ENCODE measurements at regions not wholly inside any gene's neighbourhood (a gene's known extent, or its start where the extent isn't known, plus 50 kb on each side); places are given as distances from the start of the nearest gene placed in this dataset.
"Not testable (repeated sequence)": the region's sequence is repeated elsewhere in the genome, so short reads cannot be mapped to it uniquely, and the experiment has no call there.

DNA sequence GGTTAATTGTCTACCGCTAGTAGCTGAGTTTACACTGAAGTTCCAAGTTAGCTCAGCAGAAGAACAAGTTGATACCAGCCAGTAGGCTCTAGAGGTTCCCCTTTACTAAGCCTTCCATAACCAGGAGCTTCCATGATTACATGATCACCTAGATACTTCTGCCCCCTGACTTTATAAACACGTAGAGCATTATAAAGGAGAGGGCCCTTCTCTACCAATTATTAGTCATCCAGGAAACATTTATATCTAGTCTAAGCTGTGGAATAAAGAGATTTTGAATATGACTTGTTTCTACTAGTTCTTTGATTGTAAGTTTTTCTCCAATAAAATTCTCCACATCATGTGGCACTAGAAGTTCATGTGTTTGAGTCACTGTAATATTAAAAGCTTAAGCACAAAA lies 818.1 kb upstream of the PCDH10 start:
- TF ChIP-seq FOXP2 (optimal IDR thresholded peaks at IDR 0.05; ENCODE audit: control extremely low read depth, extremely low read length, insufficient read depth), result no peak
- TF ChIP-seq EZH2 (IDR thresholded peaks at IDR 0.05), result no peak

GRCh38 chr4:132332932-132333723 lies 816.0 kb upstream of the PCDH10 start:
- H3K9me3 ChIP-seq (ENCODE audit: low read depth, low read length), result no peaks in the 10 kb centered on the region
- H3K36me3 ChIP-seq (ENCODE audit: insufficient read depth, low read length), result no peaks in the 10 kb centered on the region

More for the DNA sequence above, 818.1 kb upstream of the PCDH10 start:
- no peaks in the 10 kb centered on the region for H3K9me3 ChIP-seq (ENCODE audit: low read depth, low read length)
- no peak overlapping the region for H3K4me3 ChIP-seq
- no peaks in the 10 kb centered on the region for H3K36me3 ChIP-seq (ENCODE audit: insufficient read depth, low read length)
- no peak for DNase-seq (ENCODE audit: low read depth, low spot score)
- H3K9ac ChIP-seq (ENCODE audit: insufficient read length), result no peak overlapping the region
- H3K27ac ChIP-seq, result no peak overlapping the region

GRCh38 chr4:132333724-132334047 lies 815.4 kb upstream of the PCDH10 start:
- H3K9me3 ChIP-seq (ENCODE audit: low read depth, low read length), result no peaks in the 10 kb centered on the region
- DNase-seq (ENCODE audit: low read depth, low spot score), result no peak
- no peak for TF ChIP-seq FOXP2 (optimal IDR thresholded peaks at IDR 0.05; ENCODE audit: control extremely low read depth, extremely low read length, insufficient read depth)
- no peaks in the 10 kb centered on the region for H3K36me3 ChIP-seq (ENCODE audit: insufficient read depth, low read length)
- no peak overlapping the region for H3K4me3 ChIP-seq
- H3K9ac ChIP-seq (ENCODE audit: insufficient read length), result no peak overlapping the region
- H3K27ac ChIP-seq, result no peak overlapping the region

More at GRCh38 chr4:132332932-132333723, 816.0 kb upstream of the PCDH10 start:
- no peak overlapping the region for H3K4me3 ChIP-seq
- TF ChIP-seq FOXP2 (optimal IDR thresholded peaks at IDR 0.05; ENCODE audit: control extremely low read depth, extremely low read length, insufficient read depth) (no peak), POLR2AphosphoS5 (IDR thresholded peaks at IDR 0.05; ENCODE audit: borderline replicate concordance, low read depth, low read length) (no peak), EZH2 (IDR thresholded peaks at IDR 0.05) (no peak)
- H3K9ac ChIP-seq (ENCODE audit: insufficient read length), result no peak overlapping the region
- H3K27ac ChIP-seq, result no peak overlapping the region
- no peak for DNase-seq (ENCODE audit: low read depth, low spot score)

- DNase-seq (ENCODE audit: low read depth, low spot score), result no peak
- TF ChIP-seq POLR2AphosphoS5 (IDR thresholded peaks at IDR 0.05; ENCODE audit: borderline replicate concordance, low read depth, low read length), result no peak
- TF ChIP-seq EZH2 (IDR thresholded peaks at IDR 0.05), result no peak
- no peak for TF ChIP-seq FOXP2 (optimal IDR thresholded peaks at IDR 0.05; ENCODE audit: control extremely low read depth, extremely low read length, insufficient read depth)
- Histone ChIP-seq H3K27ac (no peak overlapping the region), H3K4me3 (no peak overlapping the region), H3K9ac (ENCODE audit: insufficient read length) (no peak overlapping the region), H3K36me3 (ENCODE audit: insufficient read depth, low read length) (no peaks in the 10 kb centered on the region), H3K9me3 (ENCODE audit: low read depth, low read length) (no peaks in the 10 kb centered on the region)
Measured at GRCh38 chr4:132334081-132334480, 815.0 kb upstream of the PCDH10 start.

- H3K9me3 ChIP-seq (ENCODE audit: low read depth, low read length), result no peaks in the 10 kb centered on the region
- H3K9ac ChIP-seq (ENCODE audit: insufficient read length), result no peak overlapping the region
- DNase-seq (ENCODE audit: low read depth, low spot score), result no peak
- no peak overlapping the region for H3K27ac ChIP-seq
- TF ChIP-seq EZH2 (IDR thresholded peaks at IDR 0.05) (no peak), POLR2AphosphoS5 (IDR thresholded peaks at IDR 0.05; ENCODE audit: borderline replicate concordance, low read depth, low read length) (no peak), FOXP2 (optimal IDR thresholded peaks at IDR 0.05; ENCODE audit: control extremely low read depth, extremely low read length, insufficient read depth) (no peak)
- H3K4me3 ChIP-seq, result no peak overlapping the region
- H3K36me3 ChIP-seq (ENCODE audit: insufficient read depth, low read length), result no peaks in the 10 kb centered on the region
Measured at GRCh38 chr4:132344924-132345828, 803.9 kb upstream of the PCDH10 start.

GRCh38 chr4:132346016-132346415 lies 803.1 kb upstream of the PCDH10 start:
- Histone ChIP-seq H3K4me3 (no peak overlapping the region), H3K9ac (ENCODE audit: insufficient read length) (no peak overlapping the region), H3K9me3 (ENCODE audit: low read depth, low read length) (no peaks in the 10 kb centered on the region), H3K27ac (no peak overlapping the region), H3K36me3 (ENCODE audit: insufficient read depth, low read length) (no peaks in the 10 kb centered on the region)
- TF ChIP-seq FOXP2 (optimal IDR thresholded peaks at IDR 0.05; ENCODE audit: control extremely low read depth, extremely low read length, insufficient read depth) (no peak), EZH2 (IDR thresholded peaks at IDR 0.05) (no peak), POLR2AphosphoS5 (IDR thresholded peaks at IDR 0.05; ENCODE audit: borderline replicate concordance, low read depth, low read length) (no peak)
- DNase-seq (ENCODE audit: low read depth, low spot score), result no peak

GRCh38 chr4:132351606-132352005 lies 797.5 kb upstream of the PCDH10 start:
- not testable (repeated sequence) for H3K9ac ChIP-seq (ENCODE audit: insufficient read length); H3K27ac ChIP-seq; H3K36me3 ChIP-seq (ENCODE audit: insufficient read depth, low read length); H3K4me3 ChIP-seq; H3K9me3 ChIP-seq (ENCODE audit: low read depth, low read length); DNase-seq (ENCODE audit: low read depth, low spot score)

- Histone ChIP-seq H3K36me3 (ENCODE audit: insufficient read depth, low read length) (no peaks in the 10 kb centered on the region), H3K9me3 (ENCODE audit: low read depth, low read length) (no peaks in the 10 kb centered on the region), H3K27ac (no peak overlapping the region), H3K4me3 (no peak overlapping the region), H3K9ac (ENCODE audit: insufficient read length) (no peak overlapping the region)
- TF ChIP-seq FOXP2 (optimal IDR thresholded peaks at IDR 0.05; ENCODE audit: control extremely low read depth, extremely low read length, insufficient read depth) (no peak), EZH2 (IDR thresholded peaks at IDR 0.05) (no peak), POLR2AphosphoS5 (IDR thresholded peaks at IDR 0.05; ENCODE audit: borderline replicate concordance, low read depth, low read length) (no peak)
- DNase-seq (ENCODE audit: low read depth, low spot score), result no peak
Measured at GRCh38 chr4:132382243-132382642, 766.9 kb upstream of the PCDH10 start.
